NCI-H1694 (cell line): ENCODE measurements at regions not wholly inside any gene's neighbourhood (a gene's known extent, or its start where the extent isn't known, plus 50 kb on each side); places are given as distances from the start of the nearest gene placed in this dataset.
"Not testable (repeated sequence)": the region's sequence is repeated elsewhere in the genome, so short reads cannot be mapped to it uniquely, and the experiment has no call there.

ENCODE experiments used
- DNase-seq: peaks from one replicate; lab custom pipeline; 2025; lab: John Stamatoyannopoulos, UW

DNA sequence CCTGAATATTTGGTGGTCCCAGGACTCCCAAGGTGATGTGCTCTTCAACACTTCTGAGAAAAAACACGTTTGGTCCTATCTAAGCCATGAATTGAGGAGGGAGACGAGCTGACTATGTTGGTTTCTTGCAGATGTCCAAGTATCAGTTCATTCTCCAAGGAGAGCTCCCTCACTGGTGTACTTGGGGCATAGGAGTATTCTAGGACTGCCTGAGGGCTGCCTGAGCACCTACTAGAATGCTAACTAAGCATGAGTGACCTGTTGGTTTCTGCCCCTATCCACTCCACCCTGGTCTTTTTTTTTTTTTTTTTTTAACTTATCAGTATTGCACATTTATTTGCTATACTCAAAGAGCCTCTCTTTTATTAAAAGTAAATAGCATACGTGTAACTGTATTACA, 200.5 kb upstream of the FANCL start:
- DNase-seq: no peak

DNA sequence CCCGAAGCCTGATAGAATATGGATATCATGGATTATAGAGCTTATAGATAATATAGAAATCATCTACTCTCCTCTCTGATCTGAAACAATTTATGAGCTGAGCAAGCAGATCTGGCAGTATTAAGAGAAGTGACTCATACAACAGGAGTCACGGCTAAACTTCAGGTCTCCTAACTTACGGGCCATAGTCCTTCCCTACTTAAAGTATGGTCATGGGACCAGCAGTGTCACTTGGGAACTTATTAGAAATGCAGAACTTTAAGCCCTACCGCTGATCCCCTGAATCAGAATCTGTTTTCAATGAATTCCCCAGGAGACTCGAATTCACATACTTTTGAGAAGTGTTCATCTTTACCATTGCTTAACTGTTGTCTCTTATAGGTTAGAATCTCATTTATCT, 195.7 kb upstream of the FANCL start:
- no peak for DNase-seq

DNA sequence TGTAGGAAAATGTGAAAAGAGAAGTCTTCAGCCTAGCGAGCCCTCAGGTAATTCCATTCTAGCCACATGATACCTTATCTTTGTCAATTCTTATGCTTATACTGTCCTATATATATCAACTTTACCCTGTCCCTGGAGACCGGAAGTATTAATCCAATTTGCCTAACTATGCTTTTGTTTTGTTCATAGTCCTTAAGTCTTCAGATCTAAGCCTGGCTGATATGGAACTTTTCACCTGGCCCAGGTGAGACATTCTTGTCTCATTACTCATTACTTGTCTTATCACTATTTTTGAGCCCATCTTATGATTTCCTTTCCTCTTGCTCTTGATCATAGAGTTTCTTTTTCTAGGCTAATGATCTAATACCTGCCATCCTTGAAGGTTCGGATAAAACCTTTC, 194.1 kb upstream of the FANCL start:
- DNase-seq: no peak

DNA sequence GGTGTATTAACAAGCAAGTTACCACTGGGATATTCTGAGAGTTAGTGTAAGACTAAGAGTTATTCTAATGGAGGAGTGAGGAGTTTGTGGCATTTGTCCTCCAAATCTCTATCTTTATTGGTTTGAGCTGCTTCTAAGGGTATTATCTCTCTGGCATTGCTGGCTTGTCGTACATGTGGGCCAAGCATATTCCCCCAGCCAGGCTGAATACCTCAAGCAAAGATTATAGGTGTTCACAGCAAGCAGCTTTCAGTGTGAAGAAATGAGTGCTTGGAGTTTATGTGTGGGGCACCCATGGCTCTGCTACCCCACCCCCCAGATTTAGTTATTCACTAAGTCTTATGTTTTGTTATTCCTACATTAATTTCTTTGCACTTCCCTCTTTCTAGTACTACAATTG, 193.6 kb upstream of the FANCL start:
- no peak for DNase-seq

DNA sequence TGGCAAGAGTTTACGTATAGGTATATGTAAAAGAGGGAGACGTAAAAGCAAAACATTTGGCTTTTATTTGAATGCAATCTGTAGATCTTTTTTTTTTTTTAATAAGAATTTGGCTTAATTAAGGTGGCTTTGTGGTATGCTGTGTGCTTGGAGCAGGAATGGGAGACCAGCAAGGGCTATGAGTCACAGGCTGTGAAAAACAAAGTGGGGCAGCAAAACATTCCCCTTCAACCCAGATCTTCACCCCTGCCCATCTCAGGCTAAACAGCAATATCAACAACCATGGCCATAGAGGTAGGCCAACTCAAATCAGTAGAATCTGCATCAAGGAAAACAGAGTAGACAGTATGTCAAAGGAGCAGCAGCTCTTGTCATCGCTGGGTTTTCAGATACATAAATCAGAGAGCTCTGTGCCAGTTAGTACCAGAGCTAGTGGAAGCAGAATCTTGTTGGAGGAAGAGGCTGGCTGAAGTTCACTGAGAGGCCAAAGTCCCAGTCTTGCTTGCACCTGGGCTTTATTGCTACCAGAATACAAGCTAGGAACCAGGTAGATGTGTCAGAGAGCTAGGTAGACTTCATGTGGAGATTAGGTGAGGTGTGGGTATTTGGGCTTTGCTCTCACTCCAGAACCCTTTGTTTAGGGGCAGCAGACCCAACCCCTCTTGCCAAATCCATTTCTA, 191.5 kb upstream of the FANCL start:
- no peak for DNase-seq

DNA sequence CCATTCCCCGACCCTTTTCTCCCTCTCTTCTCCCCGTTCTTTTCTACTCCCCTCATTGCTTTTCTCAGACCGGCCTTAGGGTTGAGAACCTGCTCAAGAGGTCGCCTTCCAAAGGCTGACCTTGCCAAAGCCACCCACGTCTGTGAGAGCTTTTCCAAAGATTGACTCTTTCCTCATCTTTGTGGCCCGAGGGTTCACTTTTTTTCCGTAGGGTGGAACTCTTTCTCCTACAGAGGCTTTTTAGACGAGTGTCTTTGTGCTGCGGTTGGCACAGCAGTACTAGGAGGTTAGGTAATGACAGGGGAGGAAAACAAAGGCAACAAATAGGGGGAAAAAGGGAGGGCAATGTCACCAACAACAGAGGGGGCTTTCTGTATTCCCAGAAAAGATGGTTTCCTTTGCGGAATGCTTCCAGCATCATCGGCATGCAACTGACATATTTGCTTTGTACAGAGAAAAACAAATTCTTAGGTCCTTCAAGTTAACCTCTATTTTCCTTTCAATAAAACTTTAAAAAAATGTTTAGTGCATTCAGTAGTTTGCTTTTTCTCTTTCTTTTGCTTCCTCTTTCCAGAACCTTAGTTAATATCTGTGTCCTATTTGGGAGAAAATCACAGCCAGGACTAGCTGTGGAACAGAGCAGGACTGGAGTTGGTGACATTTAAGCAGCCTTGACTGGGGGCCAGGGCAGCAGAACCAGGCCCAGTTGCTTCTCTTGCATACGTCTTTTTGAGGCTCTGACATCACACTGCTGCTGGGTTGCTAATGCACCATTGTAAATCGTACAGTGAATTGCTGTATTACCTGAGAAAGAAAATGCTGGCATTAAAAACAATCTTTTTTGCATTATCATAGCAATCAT, 188.1 kb upstream of the FANCL start:
- no peak for DNase-seq

DNA sequence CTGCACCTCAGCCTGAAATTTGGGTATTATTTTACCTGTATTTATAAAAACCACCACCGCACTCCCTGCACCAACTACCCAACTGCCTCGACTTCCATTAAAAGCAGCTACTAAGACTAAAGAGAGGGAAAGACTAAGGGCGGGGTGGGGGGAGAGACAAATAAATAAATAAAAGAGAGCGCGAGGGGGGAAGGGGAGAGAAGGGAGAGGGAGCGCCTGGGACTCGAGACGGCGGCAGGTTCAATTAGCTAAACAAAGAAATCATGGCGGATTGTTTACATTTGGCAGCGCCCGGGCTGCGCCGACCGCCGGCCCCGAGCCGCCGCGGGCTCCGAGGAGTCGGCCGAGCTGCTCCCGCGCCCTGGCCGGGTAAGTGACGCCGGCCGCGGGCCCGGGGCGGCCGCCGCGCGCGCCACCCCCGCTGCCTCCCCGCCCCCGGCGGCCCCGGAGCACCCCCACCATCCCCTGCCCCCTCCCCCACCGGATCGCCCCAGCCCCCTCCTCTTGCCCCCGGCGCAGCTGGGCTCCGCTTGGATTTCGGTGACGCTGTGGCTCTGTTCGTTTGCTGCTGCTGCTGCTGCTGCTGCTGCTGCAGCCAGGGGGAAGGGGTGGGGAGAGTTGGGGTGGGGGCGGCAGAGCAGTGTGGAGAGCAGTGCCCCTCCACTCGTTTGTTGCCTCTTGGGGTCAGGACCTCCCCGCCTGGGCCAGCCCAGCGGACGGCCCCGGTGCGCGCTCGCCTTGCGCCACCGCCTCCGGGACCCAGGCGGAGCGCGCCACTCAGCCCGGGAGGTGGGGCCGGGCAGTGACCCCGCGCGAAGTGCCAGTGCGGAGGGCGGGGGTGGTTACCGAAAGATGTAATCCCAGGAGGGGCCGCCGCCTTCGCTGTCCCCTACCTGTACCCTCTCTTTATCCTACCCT, 187.2 kb upstream of the FANCL start:
- peak; percentile 35 for DNase-seq

DNA sequence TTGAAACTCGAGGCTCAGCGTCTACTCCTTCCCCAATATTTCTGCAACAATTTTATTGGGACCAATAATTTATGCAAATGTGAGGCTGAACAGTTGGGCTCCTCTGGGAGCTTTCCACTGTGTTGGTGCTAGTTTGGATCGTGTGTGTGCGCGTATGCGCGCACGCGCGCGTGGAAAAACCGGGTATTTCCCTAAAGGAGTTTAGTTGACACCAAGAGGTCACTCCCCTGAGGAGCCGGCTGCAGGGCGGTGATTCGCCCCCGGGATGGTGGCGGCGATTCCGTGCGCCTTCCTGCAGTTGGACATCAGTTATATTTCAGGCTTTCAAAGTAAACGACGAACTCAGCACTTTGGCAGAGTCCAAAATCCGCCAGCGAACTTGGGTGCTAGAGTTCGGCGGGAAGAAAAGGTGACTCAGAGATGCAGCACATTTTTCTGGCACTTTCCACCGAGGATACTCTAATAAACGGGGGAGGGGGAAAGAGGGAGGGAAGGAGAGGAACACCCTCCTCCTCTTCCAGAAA, 186.5 kb upstream of the FANCL start:
- DNase-seq: peak; percentile 35

DNA sequence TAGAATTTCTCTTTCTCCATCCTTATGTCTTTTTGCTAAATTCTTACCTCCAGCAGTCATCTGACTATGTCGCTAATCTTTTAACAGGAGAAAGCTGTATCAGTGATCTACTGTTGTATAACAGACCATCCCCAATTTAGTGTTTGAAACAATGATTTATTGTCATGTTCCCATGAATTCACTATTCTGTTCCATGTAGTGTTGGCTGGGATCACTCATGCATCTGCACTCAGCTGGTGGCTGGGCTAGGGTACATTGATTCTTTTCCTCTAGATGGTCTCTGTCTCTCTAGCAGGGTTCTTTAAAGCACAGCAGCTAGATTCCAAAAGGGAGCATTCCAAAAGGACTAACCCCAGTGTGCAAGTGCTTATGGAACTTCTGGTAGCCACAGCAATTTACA, 184.2 kb upstream of the FANCL start:
- no peak for DNase-seq

DNA sequence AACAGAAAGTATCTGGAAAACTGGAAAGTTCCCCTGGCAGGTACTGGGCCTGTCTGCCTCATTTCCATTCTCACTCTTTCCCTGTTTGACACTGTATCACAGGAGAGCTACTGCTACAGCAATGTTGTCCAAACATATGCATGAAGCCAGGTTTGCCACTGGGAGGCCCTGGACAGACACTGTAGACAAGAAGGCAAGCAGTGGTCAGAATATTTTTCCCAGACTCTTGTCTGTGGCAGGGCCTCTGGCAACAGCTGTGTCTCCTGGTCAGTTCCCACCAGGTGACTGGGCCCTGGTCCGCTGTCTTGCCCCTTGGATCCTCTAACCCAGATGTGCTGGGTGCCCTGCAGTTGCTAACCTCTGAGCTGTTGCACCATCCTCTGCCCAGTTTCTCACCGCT, 178.9 kb upstream of the FANCL start:
- DNase-seq: no peak

DNA sequence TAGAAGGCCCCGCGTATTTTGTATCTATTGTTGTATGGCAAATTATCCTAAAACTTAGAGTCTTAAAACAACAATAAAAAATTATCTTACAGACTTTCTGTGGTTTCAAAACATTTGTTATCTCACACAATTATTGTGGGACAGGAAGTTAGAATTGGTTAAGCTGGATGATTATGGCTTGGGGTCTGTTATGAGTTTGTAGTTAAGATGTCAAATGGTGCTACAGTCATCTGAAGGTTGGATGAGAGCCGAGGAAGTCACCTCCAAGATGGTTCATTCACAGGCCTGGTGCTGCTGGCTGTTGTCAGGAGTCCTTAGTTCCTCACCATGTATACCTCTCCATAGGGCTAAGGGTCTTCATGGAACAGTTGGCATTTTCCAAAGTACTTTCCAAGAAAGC, 175.6 kb upstream of the FANCL start:
- no peak for DNase-seq

DNA sequence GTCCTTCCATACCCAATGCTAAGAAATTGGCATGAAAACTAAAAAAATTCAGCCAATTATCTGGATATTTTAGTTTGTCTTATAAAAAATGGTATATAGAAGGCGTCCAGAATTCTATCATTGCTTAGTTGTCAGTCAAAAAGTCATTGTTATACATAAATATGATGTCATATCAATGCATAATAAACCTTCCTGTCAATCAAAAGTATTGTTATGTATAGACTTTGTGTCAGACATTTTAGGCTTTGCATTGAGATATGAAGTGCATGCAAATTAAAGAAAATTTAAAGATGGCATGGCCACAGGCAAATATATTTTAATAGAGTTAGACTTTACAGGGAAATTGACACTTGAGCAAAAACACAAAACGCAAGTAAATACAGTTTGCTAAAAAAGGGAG, 173.4 kb upstream of the FANCL start:
- no peak for DNase-seq

DNA sequence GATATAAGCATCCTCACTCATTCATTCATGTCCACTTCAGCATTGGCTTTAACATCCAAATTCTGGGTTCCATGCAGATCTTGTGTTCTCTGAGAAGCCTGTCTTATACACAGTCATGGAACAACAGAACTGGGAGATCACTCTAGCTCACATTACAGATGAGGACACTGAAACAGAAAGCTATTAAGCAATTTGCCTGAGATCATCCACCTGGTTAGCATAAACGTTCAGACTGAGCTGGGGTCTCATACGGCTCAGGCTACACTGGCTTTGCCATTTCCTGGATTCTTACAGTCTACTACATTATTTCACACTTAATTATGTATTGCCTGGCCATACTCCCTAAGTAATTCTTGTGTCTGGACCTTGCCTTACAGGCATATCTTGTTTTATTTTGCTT, 169.4 kb upstream of the FANCL start:
- no peak for DNase-seq

DNA sequence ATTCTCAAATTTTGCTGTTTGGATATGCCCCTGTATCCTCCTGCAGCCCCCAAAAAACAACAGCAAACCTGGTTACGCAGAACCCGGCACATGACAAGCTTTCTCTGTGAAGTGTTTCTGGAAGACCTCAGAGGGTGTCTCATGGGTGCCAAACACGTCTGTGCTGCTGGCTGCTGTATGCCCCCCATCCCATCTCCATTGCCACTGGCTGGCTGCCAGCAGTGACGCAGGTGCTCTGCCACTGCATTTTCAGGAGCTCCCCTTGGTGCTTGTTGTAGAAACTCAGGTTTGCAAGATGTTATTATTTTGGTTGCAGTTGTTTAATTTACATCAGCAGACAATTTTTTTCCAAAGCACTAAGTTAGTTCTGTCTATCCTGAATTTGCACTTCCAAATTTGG, 166.4 kb upstream of the FANCL start:
- no peak for DNase-seq

DNA sequence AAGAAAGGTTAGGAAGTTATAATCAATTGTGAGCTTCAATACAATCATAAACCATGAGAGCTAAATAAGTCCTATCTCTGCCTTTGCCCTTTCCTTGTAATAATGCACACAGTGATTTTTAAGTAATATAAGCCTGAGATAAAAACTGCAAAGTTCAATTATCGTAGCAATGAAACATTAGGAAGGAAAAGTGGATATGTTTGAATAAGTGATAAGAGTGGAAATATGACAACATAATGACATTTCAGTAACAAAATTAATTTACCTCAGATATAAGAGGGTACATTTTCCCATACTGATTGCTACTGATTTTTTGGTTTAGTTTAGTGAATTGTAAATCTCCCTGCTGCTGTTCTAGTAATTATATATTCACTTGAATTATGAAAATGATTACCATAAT, 164.2 kb upstream of the FANCL start:
- no peak for DNase-seq

DNA sequence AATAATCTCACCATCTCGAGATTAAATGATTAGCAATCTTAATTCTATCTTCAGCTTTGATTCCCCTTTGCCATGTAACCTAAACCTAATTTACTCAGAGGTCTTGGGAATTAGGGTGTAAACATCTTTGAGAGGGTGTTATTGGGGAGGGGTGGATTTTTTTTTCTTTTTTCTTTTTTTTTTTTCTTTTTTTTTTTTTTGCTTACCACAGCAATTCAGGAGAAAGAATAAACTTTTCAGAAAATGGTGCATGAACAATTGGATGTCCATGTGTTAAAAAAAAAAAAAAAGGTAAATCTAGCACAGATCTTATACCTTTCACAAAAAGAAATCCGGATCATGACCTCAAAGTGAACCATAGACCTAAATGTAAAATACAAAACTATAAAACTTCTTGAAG, 160.8 kb upstream of the FANCL start:
- DNase-seq: no peak

DNA sequence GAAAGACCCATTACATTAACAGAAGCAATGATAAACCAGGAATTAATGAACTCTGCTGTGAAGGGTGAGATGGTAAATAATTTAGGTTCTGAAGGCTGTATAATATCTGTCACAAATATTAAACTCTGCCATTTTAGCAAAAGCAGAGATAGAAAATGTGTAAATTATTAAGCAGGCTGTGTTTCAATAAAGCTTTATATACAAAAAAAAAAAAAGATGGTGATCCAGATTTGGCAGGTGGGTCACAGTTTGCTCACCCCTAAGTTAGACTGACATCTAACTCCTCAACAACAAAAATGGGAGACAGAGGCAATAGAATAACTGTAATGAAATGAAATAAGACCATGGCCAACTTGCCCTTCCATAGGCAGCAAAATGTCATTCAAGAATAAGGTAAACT, 157.3 kb upstream of the FANCL start:
- DNase-seq: no peak

DNA sequence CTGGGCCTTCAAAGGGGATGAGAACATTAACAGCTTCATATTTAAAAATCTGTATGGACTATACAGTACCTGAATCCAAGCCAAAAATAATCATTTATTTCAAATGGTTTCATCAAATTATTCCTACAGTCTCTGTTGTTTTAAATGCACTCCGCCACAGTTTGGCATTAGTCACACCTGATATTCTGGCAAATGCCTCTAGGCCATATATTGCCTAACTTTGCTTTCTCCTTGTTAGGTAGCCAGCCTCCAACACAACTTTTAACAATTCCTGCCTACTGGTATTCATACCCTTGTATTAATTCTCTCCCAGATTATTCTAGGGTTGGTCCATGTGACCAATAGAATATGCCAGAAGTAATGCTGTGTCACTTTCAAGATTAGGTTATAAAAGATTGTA, 146.6 kb upstream of the FANCL start:
- no peak for DNase-seq

DNA sequence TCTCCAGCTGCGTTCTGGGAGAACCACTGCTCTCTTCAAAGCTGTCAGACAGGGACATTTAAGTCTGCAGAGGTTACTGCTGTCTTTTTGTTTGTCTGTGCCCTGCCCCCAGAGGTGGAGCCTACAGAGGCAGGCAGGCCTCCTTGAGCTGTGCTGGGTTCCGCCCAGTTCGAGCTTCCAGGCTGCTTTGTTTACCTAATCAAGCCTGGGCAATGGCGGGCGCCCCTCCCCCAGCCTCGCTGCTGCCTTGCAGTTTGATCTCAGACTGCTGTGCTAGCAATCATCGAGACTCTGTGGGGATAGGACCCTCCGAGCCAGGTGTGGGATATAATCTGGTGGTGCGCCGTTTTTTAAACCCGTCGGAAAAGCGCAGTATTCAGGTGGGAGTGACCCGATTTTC, 145.8 kb upstream of the FANCL start:
- not testable (repeated sequence) for DNase-seq

DNA sequence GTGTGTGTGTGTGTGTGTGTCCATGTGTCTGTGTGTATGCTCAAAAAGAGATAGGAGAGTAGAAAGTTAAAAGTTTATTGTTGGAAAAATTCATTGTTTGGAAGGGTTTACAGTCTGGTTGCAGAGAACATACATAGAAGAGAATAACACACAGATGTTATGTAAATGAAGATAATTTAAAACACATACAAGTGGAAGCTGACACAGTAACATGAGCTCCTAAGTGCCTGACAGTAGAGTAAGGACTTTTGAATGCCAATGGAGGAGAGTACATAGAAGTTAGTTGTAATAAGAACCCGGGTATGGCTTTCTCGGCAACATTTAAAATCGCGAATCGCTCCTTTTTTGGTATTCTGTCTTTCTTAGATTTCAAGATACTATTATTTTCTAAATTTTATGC, 137.0 kb upstream of the FANCL start:
- DNase-seq: no peak

DNA sequence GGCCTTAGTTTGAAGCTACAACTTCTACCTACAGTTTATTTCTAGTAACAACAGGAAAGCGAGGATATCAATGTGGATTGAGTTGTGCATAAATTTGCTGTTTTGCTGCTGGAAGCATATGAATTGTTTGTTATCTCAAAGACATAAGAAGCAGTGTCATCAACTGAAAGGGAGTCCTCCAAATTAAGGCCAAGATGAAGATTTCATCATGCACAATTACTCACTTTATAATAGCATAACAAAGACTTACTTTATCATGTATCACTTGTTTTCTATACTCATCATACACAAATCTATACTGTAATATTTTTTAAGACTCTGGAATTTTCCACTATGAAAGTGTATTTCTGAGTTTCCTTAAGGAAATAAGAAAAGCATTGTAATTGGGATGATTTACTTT, 136.1 kb upstream of the FANCL start:
- no peak for DNase-seq

DNA sequence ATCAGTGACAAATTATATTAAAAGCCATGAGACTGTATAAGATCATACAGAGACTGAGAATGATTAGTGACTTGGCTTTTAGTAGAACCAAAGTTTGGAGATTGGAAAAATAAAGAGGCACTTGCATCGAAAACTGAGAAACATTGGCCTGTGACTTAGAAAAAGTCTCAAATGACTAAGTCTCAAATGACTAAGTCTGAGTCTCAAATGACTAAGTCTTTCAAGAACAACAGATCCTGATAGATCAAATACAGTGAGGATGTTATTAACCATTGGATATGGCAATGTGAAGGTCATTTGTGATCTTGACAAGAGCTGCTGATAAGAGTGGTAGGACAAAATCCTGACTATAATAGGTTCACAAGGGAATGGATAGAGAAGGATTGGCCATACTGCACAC, 135.5 kb upstream of the FANCL start:
- no peak for DNase-seq

DNA sequence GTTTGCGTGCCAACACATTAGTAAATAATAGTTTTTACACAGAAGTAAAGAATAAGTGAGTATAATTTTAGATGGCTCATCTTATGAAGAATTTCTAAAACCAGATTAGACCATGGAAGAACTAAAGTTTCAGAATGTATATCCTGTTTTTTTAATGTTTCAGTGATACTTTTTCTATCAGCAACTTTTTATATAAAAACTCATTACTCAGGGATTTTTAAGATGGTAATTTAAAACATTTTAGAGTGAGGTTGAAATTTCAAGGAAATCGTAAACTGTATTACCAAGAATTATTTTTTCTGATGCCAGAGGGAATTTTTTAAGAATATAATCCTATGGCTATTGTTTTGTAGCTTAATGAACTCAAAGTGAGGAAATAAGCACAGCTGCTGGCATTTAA, 128.5 kb upstream of the FANCL start:
- DNase-seq: no peak
